Stomach (tissue), 4 donors: ENCODE measurements at regions not wholly inside any gene's neighbourhood (a gene's known extent, or its start where the extent isn't known, plus 50 kb on each side); places are given as distances from the start of the nearest gene placed in this dataset.

Experiments
- EP300 ChIP-seq: sonication (generic); formaldehyde crosslinking; IDR thresholded peaks from one replicate; pipeline ENCODE4 v1.6.1; 2017; ENCODE audit warnings: antibody characterized with exemption
- POLR2AphosphoS5 ChIP-seq, 3 donors: sonication (generic); formaldehyde crosslinking; IDR thresholded peaks; one replicate each; pipeline ENCODE4 v1.6.1; 2016; ENCODE audit warnings: antibody characterized with exemption in 3 of 3

GRCh38 chr3:18630295-18630694, 205.2 kb upstream of the SATB1 start:
- TF ChIP-seq POLR2AphosphoS5 (IDR thresholded peaks at IDR 0.05) (no peak), EP300 (no peak)
